Smooth muscle cell (in vitro differentiated cells): ENCODE measurements at regions not wholly inside any gene's neighbourhood (a gene's known extent, or its start where the extent isn't known, plus 50 kb on each side); places are given as distances from the start of the nearest gene placed in this dataset.

Experiments
- DNase-seq: peaks from one replicate; lab custom pipeline; 2025; ENCODE audit not compliant: unreplicated experiment; lab: John Stamatoyannopoulos, UW
- H2AFZ ChIP-seq: fragments of 200-600 bp; sonication (generic); 2 replicates; pipeline ENCODE4 v1.6.0; 2016; ENCODE audit warnings: antibody characterized with exemption, low read depth, mild to moderate bottlenecking
- H3F3A ChIP-seq: fragments of 200-600 bp; sonication (generic); 2 replicates; pipeline ENCODE4 v1.6.0; 2017; ENCODE audit warnings: antibody characterized with exemption, low read depth
- H3K27ac ChIP-seq: fragments of 200-600 bp; sonication (generic); 2 replicates; pipeline ENCODE4 v1.5.1; 2016; ENCODE audit warnings: low read depth, mild to moderate bottlenecking
- H3K27me3 ChIP-seq: fragments of 200-600 bp; sonication (generic); 2 replicates; pipeline ENCODE4 v1.6.1; 2016; ENCODE audit warnings: low read depth, mild to moderate bottlenecking
- H3K36me3 ChIP-seq: fragments of 200-600 bp; sonication (generic); 2 replicates; pipeline ENCODE4 v1.5.1; 2016; ENCODE audit warnings: low read depth
- H3K4me1 ChIP-seq: fragments of 200-600 bp; sonication (generic); 2 replicates; pipeline ENCODE4 v1.5.1; 2016; ENCODE audit warnings: low read depth
- H3K4me2 ChIP-seq: fragments of 200-600 bp; sonication (generic); 2 replicates; pipeline ENCODE4 v1.6.0; 2016; ENCODE audit warnings: mild to moderate bottlenecking
- H3K4me3 ChIP-seq: fragments of 200-600 bp; sonication (generic); 2 replicates; pipeline ENCODE4 v1.5.1; 2016; ENCODE audit warnings: mild to moderate bottlenecking
- H3K79me2 ChIP-seq: fragments of 200-600 bp; sonication (generic); 2 replicates; pipeline ENCODE4 v1.6.0; 2016; ENCODE audit warnings: low read depth, mild to moderate bottlenecking
- H3K9ac ChIP-seq: fragments of 200-600 bp; sonication (generic); 2 replicates; pipeline ENCODE4 v1.6.0; 2016; ENCODE audit warnings: low read depth
- H3K9me3 ChIP-seq: fragments of 200-600 bp; sonication (generic); replicated peaks from 2 replicates; pipeline ENCODE4 v1.5.1; 2016; ENCODE audit warnings: low read depth
- H4K20me1 ChIP-seq: fragments of 200-600 bp; sonication (generic); 2 replicates; pipeline ENCODE4 v1.6.0; 2016; ENCODE audit warnings: low read depth
- WGBS: methylation state at CpG from one replicate; pipeline ENCODE4 v1.1.7; 2016; ENCODE audit warnings: low lambda C conversion rate; 5-methylcytosine and 5-hydroxymethylcytosine counted together
- TF ChIP-seq, protein P1 (sequence below): fragments of 200-600 bp; sonication (generic); IDR thresholded peaks from 2 replicates; pipeline ENCODE4 v1.5.1; 2017; ENCODE audit warnings: borderline replicate concordance, mild to moderate bottlenecking, antibody characterized with exemption; ENCODE audit not compliant: insufficient read depth, poor library complexity, severe bottlenecking

DNA sequence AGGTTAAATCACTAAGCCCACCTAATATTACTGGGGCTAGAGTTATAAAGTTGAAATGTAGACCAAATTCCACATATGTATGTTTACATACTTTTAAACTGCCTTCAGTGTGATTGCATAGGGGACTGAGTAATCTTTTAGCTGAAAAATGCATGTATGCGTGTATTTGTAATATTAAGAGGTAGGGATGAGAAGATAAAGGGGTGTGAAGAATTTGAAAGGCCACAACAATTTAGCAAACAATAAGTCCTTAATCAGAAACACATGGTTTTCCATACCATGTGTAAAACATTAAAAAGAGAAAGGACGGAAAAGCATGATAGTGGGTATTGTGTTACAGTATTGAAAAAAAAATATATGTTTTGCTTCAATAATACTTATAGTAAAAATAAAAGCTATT lies 919.9 kb upstream of the FLRT2 start:
- Histone ChIP-seq H3K4me1 (no peaks in the 10 kb centered on the region), H4K20me1 (no peaks in the 10 kb centered on the region), H3K4me2 (no peak overlapping the region), H3K36me3 (no peaks in the 10 kb centered on the region), H3F3A (no peaks in the 10 kb centered on the region), H3K9me3 (no peaks in the 10 kb centered on the region), H3K79me2 (no peaks in the 10 kb centered on the region), H2AFZ (no peak overlapping the region), H3K27ac (no peak overlapping the region), H3K27me3 (no peaks in the 10 kb centered on the region), H3K4me3 (no peak overlapping the region), H3K9ac (no peak overlapping the region)
- TF ChIP-seq, protein P1, sequence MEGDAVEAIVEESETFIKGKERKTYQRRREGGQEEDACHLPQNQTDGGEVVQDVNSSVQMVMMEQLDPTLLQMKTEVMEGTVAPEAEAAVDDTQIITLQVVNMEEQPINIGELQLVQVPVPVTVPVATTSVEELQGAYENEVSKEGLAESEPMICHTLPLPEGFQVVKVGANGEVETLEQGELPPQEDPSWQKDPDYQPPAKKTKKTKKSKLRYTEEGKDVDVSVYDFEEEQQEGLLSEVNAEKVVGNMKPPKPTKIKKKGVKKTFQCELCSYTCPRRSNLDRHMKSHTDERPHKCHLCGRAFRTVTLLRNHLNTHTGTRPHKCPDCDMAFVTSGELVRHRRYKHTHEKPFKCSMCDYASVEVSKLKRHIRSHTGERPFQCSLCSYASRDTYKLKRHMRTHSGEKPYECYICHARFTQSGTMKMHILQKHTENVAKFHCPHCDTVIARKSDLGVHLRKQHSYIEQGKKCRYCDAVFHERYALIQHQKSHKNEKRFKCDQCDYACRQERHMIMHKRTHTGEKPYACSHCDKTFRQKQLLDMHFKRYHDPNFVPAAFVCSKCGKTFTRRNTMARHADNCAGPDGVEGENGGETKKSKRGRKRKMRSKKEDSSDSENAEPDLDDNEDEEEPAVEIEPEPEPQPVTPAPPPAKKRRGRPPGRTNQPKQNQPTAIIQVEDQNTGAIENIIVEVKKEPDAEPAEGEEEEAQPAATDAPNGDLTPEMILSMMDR, result no peak
- DNase-seq, result no peak
- WGBS, result 75% methylated on average over 2 of the region's 2 CpGs

DNA sequence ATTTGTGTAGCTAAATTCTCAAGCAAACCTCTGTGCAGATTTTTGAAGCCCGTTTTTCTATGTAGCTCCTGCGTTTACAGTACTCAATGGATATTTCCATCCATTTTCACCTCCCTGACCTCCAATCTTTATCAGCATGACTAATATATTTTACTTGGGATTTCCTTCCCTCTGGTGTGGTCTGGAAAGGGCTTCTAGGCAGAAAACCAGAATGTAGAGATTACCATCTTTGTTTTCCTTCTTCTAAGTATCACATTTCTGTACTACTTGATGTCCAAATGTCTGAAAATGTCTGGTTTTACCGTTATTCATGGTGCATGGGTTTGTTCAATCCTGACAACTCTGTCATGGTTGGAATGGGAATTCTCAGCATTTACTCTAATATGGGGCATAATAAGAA lies 907.6 kb upstream of the FLRT2 start:
- H3K36me3 ChIP-seq, result no peaks in the 10 kb centered on the region
- no peak overlapping the region for H3K9ac ChIP-seq
- TF ChIP-seq, protein P1, result no peak
- H3K27ac ChIP-seq, result peak overlapping the region; percentile 26
- H3K79me2 ChIP-seq, result no peaks in the 10 kb centered on the region
- 0% methylated on average over 3 of the region's 3 CpGs for WGBS
- no peaks in the 10 kb centered on the region for H4K20me1 ChIP-seq
- no peak overlapping the region for H2AFZ ChIP-seq
- peak overlapping the region; percentile 59 for H3K4me2 ChIP-seq
- DNase-seq, result no peak
- H3K4me3 ChIP-seq, result no peak overlapping the region
- no peaks in the 10 kb centered on the region for H3K9me3 ChIP-seq
- H3F3A ChIP-seq, result peaks cover 5% of the 10 kb centered on the region
- no peaks in the 10 kb centered on the region for H3K27me3 ChIP-seq
- peaks cover 7% of the 10 kb centered on the region for H3K4me1 ChIP-seq

DNA sequence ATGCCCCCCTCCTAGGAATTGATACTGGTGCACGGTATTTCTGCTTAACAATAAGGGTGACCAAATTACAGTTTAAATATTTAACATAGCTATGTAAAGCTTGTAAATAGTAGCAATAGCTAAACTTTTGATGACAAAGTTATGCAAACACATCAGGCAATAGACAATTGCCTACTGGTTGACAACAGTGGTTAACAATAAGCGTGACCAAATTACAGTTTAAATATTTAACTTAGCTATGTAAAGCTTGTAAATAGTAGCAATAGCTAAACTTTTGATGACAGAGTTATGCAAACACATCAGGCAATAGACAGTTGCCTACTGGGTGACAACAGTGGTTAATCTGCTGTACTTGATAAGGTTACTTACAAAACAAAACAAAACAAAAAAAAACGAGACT lies 886.5 kb upstream of the FLRT2 start:
- Histone ChIP-seq H2AFZ (no peak overlapping the region), H3K9me3 (no peaks in the 10 kb centered on the region), H3K9ac (no peak overlapping the region), H3K4me2 (no peak overlapping the region), H3F3A (no peaks in the 10 kb centered on the region), H3K4me3 (no peak overlapping the region), H3K27me3 (no peaks in the 10 kb centered on the region), H3K4me1 (no peaks in the 10 kb centered on the region), H3K36me3 (no peaks in the 10 kb centered on the region), H4K20me1 (no peaks in the 10 kb centered on the region), H3K79me2 (no peaks in the 10 kb centered on the region), H3K27ac (no peak overlapping the region)
- 68% methylated on average over 3 of the region's 3 CpGs for WGBS
- TF ChIP-seq, protein P1, result no peak
- no peak for DNase-seq

DNA sequence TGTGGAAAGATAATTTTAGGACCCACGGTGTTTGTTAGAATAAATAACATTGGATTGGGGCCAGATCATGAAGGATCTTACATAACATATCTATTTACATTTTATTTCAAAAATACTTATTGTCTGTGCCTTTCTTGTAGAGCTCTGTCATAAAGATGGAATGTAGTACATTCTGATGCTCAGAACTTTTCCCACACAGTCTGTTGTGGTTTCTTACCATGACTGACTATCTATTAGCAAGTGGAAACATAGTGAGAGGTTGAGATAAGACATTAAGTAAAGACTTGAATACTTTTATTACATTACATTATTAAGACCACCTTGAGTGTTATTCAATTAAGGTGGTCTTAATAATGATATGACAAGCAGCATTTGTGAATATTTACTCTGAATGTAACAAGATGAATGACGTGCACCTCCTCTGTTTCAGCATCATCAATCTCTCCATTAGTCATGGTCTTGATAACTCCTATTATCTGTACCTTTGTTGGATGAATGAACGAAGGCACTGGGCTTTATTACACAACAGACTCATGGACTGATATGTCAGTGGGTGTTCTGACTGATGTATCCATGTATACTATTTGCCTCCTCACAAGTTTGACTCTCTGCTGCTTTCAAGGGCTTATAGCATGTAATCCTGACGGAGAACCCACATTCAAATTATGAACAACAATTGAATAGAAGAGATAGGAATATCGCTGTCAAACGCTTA lies 883.0 kb upstream of the FLRT2 start:
- Histone ChIP-seq H3K9me3 (no peaks in the 10 kb centered on the region), H3K4me3 (no peak overlapping the region), H3K27me3 (no peaks in the 10 kb centered on the region), H3F3A (no peaks in the 10 kb centered on the region), H3K4me2 (peak overlapping the region; percentile 49), H3K9ac (no peak overlapping the region), H3K79me2 (no peaks in the 10 kb centered on the region), H3K27ac (peak overlapping the region; percentile 80), H3K36me3 (no peaks in the 10 kb centered on the region), H3K4me1 (no peaks in the 10 kb centered on the region), H2AFZ (no peak overlapping the region), H4K20me1 (no peaks in the 10 kb centered on the region)
- no peak for DNase-seq
- 66% methylated on average over 6 of the region's 6 CpGs for whole genome bisulfite sequencing
- TF ChIP-seq, protein P1, result no peak
